ENCODE measurements at regions not wholly inside any gene's neighbourhood (a gene's known extent, or its start where the extent isn't known, plus 50 kb on each side); places are given as distances from the start of the nearest gene placed in this dataset.
"Not testable (repeated sequence)": the region's sequence is repeated elsewhere in the genome, so short reads cannot be mapped to it uniquely, and the experiment has no call there.

GRCh38 chr13:104571893-104572229, 1505.6 kb upstream of the SLC10A2 start:
- no peak for DNase-seq

DNA sequence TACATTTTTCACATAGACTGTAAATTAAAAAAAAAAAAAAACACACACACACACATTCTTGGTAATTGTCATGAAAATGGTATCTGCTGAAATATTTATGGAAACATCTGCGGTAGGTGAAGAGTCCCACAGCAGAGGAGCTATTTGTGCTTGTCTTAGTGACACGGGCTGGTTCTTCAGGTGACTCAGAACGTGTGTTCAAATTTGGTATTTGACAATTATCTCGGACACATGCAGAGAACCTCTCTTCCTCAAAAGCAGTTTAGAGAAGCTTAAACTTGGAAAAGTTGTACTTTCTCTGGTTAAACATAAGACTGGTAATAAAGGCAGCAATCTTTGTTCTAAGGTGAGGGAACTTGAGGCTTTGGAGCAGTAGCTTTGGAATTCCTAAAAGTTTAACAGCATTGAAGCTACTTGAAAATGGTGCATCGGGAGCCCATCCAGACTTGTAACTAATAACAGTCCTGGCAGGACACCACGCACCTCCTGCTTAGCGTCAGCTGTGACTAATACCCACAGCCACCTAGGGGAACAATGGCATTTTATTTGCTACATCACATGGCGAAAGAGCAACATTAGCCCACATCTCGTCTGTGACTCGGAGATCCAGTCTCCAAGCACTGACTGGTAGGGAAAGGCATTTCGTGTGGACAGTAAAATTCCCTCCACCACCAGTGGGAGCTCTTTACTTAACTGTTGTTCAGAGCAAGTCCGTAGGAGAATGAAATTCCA, 1505.1 kb upstream of the SLC10A2 start:
- no peak for DNase-seq

GRCh38 chr13:104567114-104567513, 1500.9 kb upstream of the SLC10A2 start:
- DNase-seq: no peak

- DNase-seq: no peak
These were observed 1499.7 kb upstream of the SLC10A2 start for GRCh38 chr13:104565888-104566287.

GRCh38 chr13:104553896-104554295, 1487.7 kb upstream of the SLC10A2 start:
- no peak for DNase-seq

DNA sequence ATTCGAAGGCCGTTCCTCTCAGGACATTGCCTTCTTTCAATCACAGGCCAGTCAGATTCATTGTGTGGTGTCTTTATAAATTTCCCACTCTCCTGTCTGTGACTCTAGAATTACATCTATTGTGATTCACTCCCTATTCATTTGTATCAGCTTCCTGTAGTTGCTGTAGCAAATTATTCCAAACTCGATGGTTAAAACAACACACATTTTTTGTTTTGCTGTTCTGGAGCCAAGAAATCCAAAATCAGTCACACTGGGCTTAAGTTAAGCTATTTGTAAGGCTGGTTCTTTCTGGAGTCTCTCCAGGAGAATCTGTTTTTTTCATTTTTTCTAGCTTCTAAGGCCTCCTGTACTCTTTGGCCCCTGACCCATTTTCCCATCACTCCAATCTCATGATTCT, 1487.0 kb upstream of the SLC10A2 start:
- no peak for DNase-seq

DNA sequence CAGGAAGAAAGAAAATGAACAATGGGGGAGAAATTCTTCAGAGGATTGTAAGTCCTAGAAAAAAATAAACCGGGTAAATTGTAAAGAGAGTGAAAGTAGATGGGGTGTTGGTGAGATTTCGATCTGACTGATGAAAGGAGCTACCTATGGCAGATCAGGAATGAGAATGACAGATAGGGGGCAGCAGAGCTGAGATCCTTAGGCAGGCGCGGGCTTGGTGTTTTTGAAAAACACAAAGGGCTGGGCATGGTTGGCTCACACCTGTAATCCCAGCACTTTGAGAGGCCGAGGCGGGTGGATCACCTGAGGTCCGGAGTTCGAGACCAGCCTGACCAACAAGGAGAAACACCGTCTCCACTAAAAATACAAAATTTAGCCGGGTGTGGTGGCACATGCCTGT, 1468.6 kb upstream of the SLC10A2 start:
- no peak for DNase-seq

DNA sequence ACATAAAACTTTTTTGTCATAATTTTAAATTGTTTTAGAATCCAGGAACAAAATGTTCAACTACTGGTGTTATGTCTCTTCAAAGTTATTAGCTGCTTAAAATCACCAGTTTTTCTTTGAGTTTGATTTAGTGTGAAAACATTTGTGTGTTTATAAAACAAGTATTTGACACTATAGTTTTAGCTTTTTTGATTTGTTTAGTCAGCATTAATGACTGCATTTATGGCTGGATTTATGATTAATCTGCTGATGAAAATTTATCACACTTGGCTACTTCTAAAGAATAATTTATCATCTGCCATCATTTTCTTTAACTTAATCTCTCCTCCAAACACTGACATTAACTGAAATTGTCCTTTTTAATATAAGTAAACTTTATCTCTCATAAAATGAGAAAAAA, 1465.9 kb upstream of the SLC10A2 start:
- no peak for DNase-seq

DNA sequence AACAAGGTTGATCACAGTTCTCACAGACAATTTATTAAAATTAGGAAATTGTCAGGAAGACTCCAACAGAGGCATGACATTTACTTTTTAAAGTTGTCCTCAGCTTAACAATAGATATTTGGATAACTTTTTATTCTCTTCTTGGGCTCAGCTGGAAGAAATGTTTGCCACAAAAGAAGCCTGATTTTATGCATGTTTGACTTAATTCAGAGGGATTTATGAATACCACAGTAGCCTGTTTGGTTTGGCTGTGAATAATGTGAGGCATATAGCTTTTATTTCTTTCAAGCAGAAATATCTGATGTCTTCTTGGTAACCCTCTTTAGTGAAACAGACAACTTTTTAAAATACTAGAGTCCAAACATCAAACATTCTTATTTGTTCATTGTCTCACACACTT, 1464.5 kb upstream of the SLC10A2 start:
- no peak for DNase-seq

DNA sequence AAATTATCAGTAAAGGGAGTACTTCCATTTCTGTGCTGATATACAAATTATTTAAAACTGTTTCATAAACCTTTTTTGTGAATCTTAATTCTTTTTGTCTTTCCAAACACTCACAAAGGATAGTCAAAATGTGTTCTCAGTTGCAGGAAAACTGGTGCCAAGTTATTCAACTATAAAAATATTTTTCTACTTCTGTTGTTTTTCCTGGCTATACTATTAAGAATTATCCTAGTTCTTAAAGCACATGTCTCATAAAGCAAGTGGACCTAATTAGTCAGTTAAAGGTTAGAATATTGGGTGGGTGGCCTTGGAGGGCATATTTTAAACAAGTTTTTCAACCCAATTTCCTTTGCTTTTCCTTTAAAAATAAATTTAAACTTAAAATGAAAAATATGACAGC, 1460.3 kb upstream of the SLC10A2 start:
- no peak for DNase-seq

DNA sequence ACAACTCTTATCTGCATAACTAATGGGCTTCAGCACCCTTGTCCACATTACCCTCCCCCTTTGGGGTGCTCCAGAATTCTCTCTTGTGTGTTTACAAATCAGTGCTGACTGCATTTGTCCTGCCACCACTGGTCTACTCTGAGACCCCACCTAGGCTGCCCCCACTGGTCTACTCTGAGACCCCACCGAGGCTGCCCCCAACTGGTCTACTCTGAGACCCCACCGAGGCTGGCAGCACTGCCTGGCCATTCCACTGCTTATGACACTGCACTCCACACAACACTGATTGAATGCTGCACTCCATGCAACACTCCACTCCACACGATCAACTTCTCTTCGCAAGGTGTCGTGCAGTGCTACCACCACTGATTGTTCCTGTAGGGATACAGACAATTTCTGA, 1459.2 kb upstream of the SLC10A2 start:
- no peak for DNase-seq

DNA sequence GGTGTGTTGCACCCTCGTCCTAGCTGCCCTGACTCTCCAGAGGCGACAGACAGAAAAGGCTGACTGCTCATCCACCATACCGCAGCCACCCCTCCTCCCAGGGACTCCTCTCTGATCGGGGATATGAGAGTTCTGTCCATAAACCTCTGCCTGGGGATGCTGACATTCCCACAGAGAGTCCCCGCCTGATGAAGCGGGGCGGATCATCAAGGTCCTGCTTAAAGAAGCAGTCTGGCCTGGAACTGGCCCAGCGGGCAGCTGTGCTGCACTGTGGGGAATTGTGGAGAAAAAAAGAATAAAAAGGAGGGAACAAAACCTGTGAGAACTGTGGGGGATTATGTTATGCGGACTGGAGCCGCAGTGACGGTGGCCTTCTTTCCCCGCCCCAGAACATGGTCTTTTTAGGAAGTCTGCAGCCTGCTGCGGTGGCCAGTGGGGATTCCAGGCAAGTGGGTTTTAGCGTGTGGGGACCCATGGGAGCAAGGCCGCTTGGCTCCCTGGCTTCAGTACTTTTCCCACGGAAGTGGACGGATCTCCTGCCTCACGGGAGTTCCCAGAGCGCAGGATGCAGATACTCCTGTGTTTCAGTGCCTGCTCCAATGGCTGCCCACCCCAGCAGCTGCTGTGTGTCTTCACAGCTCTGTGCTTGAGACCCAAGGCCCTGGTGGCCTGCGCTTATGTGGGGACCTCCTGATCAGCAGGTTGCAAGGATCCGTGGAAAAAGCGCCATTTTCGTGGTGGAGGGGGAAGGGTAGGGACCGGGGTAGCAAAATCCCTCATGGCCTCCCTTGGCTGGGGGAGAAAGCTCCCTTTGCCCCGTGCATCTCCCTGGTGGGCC, 1456.2 kb upstream of the SLC10A2 start:
- no peak for DNase-seq

DNA sequence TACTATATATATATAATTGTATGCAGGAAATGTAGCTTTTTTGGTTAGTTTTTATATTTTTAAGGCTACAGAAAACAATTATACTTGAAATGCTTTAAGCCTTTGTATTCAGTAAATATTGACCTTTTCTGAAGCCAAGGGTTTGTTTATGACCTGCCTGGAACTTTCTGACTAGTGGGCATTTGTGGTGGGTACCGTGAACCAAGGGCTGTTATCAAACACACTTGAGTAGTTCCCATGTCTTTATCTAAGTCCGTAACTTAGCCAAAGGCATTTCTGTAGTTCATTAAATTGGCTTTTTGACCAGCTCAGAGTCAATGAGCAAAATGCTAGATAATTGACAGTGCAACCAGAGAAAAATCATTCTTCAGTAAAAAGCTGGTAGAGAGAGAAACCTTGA, 1444.2 kb upstream of the SLC10A2 start:
- DNase-seq: no peak

GRCh38 chr13:104493502-104493901, 1427.3 kb upstream of the SLC10A2 start:
- not testable (repeated sequence) for DNase-seq

DNA sequence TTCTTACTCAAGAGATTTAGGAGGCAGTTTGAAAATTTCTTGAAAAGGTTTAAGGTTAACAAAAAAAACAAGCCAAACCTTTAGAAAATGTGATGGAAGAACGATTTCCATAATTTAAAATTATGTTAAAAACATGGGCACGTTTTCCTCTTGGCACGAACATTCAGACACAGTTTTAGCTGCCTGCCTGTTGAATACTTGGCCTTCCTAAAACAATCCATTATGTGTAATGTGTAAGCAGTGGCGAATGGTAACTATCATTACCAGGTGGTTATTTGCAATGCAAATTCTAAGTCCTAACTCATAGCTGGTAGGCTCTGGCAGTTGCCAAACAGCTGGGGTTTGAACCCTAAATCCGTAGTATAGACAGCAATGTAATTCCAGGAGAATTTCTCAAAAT, 1425.7 kb upstream of the SLC10A2 start:
- DNase-seq: no peak

GRCh38 chr13:104487006-104487405, 1420.8 kb upstream of the SLC10A2 start:
- DNase-seq: no peak

DNA sequence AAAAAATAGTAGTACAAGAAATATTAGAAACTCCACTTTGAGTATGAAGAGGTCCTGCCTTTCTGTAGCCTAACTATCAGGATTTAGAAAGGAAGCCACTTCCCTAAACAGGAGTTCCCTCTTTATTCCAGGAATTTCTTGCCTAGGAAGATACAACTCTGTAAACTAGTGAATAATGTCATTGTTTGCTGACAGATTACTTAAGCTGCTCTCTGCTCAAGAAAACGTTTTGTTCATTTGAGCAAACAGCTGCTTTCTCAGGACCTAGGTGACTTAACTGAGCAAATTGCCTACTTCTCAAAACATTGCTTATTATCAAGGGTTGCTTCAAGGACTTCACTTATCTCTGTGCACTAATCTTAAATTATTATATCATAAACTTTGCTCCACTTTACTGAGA, 1419.4 kb upstream of the SLC10A2 start:
- DNase-seq: no peak

GRCh38 chr13:104483631-104484030, 1417.4 kb upstream of the SLC10A2 start:
- DNase-seq: no peak

DNA sequence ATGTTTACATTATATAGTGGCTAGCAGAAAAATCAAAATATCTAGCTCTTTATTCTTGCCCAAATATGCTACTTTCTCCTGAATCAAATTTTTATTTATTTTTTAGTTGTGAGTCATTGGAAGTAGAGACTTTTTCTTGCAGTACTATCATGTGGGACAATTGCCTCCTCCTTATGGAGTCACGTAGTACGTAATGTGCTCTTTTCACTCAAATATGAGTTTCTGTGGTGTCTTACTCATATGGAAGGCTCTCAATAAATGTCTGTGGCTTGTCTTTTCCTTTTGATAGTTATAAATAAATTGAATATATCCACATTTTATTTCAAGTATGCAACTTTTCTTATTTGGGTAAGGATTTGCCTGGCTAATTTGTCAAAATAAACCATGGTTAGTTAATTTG, 1411.0 kb upstream of the SLC10A2 start:
- no peak for DNase-seq

- no peak for DNase-seq
These were observed 1407.7 kb upstream of the SLC10A2 start for GRCh38 chr13:104473936-104474335.

GRCh38 chr13:104466016-104466415, 1399.8 kb upstream of the SLC10A2 start:
- no peak for DNase-seq

DNA sequence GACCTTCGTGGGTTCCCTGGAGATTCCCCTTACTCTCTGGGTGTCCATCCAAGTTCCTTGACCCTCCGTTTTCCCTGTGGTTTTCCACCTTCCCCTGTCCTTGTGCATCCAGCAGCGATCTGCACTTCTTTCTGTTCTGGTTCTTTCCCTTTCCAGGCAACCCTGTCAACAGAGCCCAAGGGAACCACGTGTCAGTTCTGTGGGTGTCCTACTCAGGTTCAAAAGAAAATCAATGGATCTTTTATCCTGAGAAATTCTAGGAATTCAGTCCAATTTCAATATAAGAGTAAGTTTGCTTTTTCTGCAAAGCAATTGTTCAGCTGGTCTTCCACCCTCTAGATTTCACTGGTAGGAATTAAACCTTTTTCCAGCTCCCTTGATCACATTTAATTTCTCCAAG, 1394.8 kb upstream of the SLC10A2 start:
- no peak for DNase-seq

- DNase-seq: no peak
These were observed 1394.3 kb upstream of the SLC10A2 start for GRCh38 chr13:104460554-104460953.

DNA sequence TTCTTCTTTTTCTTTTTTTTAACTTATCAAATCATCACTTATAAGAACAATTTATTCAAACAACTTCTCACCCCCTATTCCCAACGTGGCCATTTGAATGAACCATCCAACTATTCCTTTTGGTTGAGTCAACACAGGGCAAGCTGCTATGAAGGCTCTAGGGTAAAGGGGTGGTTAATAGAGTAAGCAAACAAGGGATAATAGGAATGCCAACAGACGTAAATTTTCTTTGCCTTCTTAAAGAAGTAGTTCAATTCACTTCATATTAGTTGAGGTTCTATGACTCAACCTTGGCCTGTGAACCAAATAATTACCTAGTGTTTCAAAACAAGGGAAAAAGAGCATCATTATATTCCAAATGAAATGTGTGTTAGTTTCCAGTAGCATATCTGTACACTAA, 1383.8 kb upstream of the SLC10A2 start:
- no peak for DNase-seq

GRCh38 chr13:104447348-104447747, 1381.1 kb upstream of the SLC10A2 start:
- no peak for DNase-seq

All from KG1 (cell line).